ENCODE measurements at regions not wholly inside any gene's neighbourhood (a gene's known extent, or its start where the extent isn't known, plus 50 kb on each side); places are given as distances from the start of the nearest gene placed in this dataset.

- intact Hi-C loops (cut with DNase I): no loop called here
- TF ChIP-seq, protein P1, sequence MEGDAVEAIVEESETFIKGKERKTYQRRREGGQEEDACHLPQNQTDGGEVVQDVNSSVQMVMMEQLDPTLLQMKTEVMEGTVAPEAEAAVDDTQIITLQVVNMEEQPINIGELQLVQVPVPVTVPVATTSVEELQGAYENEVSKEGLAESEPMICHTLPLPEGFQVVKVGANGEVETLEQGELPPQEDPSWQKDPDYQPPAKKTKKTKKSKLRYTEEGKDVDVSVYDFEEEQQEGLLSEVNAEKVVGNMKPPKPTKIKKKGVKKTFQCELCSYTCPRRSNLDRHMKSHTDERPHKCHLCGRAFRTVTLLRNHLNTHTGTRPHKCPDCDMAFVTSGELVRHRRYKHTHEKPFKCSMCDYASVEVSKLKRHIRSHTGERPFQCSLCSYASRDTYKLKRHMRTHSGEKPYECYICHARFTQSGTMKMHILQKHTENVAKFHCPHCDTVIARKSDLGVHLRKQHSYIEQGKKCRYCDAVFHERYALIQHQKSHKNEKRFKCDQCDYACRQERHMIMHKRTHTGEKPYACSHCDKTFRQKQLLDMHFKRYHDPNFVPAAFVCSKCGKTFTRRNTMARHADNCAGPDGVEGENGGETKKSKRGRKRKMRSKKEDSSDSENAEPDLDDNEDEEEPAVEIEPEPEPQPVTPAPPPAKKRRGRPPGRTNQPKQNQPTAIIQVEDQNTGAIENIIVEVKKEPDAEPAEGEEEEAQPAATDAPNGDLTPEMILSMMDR (IDR thresholded peaks at IDR 0.05): no peak
- Histone ChIP-seq H3K27ac (no peak overlapping the region), H3K36me3 (no peaks in the 10 kb centered on the region), H3K4me3 (no peak overlapping the region), H3K9me3 (no peaks in the 10 kb centered on the region), H3K27me3 (no peaks in the 10 kb centered on the region), H3K4me1 (no peaks in the 10 kb centered on the region)
- no peak for FAIRE-seq
- DNase-seq: no peak
- WGBS, 2 donors: 60 to 73% methylated on average over 6 of the region's 6 CpGs
- no peak for ATAC-seq
Measured at GRCh38 chr10:26355241-26355640, 82.9 kb upstream of the APBB1IP start.

DNA sequence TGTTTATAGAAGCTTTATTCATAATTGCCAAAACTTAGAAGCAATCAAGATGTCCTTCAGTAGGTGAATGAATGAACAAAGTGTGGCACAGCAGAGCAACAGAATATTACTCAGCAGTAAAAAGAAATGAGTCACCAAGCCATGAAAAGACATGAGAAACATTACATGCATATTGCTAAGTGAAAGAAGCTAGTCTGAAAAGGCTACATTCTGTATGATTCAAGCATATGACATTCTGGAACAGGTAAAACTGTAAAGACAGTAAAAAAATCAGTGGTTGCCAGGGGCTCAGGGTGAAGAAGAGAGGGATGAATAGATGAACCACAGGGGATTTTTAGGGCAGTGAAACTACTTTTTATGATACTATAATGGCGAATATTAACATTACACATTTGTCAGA, 80.9 kb upstream of the APBB1IP start:
- 0 to 19% methylated on average over 1 of the region's 1 CpG for WGBS, 2 donors
- DNase-seq (no peak), FAIRE-seq (no peak), ATAC-seq (no peak)
- Histone ChIP-seq H3K9me3 (no peaks in the 10 kb centered on the region), H3K4me3 (no peak overlapping the region), H3K27me3 (no peaks in the 10 kb centered on the region), H3K4me1 (no peaks in the 10 kb centered on the region), H3K27ac (no peak overlapping the region), H3K36me3 (no peaks in the 10 kb centered on the region)
- TF ChIP-seq, protein P1 (IDR thresholded peaks at IDR 0.05): no peak
- intact Hi-C loops (cut with DNase I): no loop called here

DNA sequence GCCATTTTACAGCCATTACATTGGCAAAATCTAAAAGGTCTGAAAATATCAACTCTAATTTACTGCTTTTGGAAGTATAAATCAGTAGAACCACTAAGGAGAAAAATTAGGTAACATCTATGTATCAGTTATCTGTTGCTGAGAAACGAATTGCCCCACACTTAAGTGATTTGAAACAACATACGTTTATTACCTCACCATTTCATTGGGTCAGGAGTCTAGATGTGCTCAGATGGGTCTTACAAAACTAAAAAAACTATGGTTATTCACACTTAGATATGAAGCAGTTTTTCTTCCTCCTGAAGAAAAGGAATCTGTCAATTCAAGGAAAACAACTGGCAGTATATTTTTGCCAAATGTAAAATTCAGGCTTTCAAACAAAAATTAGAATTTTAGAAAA, 80.1 kb upstream of the APBB1IP start:
- no peak for DNase-seq
- ATAC-seq: no peak
- 16 to 24% methylated on average over 2 of the region's 2 CpGs for WGBS, 2 donors
- Histone ChIP-seq H3K9me3 (no peaks in the 10 kb centered on the region), H3K36me3 (no peaks in the 10 kb centered on the region), H3K27ac (no peak overlapping the region), H3K4me3 (no peak overlapping the region), H3K27me3 (no peaks in the 10 kb centered on the region), H3K4me1 (no peaks in the 10 kb centered on the region)
- intact Hi-C loops (cut with DNase I): no loop called here
- TF ChIP-seq, protein P1 (IDR thresholded peaks at IDR 0.05): no peak
- FAIRE-seq: no peak

- no peaks in the 10 kb centered on the region for H3K27me3 ChIP-seq
- intact Hi-C loops (cut with DNase I): no loop called here
- no peaks in the 10 kb centered on the region for H3K4me1 ChIP-seq
- no peaks in the 10 kb centered on the region for H3K36me3 ChIP-seq
- TF ChIP-seq, protein P1 (IDR thresholded peaks at IDR 0.05): no peak
- no peak overlapping the region for H3K27ac ChIP-seq
- H3K9me3 ChIP-seq: no peaks in the 10 kb centered on the region
- FAIRE-seq (no peak), ATAC-seq (no peak), DNase-seq (no peak)
- no peak overlapping the region for H3K4me3 ChIP-seq
- 43 to 56% methylated on average over 1 of the region's 1 CpG for WGBS, 2 donors
Measured at GRCh38 chr10:26359670-26360069, 78.5 kb upstream of the APBB1IP start.

DNA sequence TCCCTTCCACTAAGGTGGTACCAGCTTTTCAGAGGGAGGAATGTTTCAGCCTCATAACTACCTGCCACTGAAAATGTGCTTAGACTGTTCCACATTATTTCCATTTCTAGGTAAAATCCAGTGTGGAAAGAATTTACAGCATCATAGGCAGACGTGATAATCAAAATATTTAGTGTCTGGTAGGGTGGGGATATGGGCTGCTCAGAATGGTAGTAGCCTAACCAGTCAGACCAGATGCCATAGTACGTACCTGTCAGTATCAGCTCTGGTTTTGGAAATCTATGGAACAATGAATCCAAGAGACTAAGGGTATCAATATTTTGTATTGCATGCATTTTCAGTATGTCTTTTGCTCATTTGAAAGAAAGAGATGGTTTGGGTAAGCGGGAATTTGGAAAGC, 76.8 kb upstream of the APBB1IP start:
- no peak for FAIRE-seq

More for the DNA sequence above, 76.8 kb upstream of the APBB1IP start:
- Histone ChIP-seq H3K27me3 (no peaks in the 10 kb centered on the region), H3K36me3 (no peaks in the 10 kb centered on the region), H3K27ac (no peak overlapping the region), H3K9me3 (no peaks in the 10 kb centered on the region), H3K4me3 (no peak overlapping the region), H3K4me1 (no peaks in the 10 kb centered on the region)
- ATAC-seq (no peak), DNase-seq (no peak)
- TF ChIP-seq, protein P1 (IDR thresholded peaks at IDR 0.05): no peak
- intact Hi-C loops (cut with DNase I): no loop called here
- 42 to 45% methylated on average over 3 of the region's 3 CpGs for WGBS, 2 donors
